Panc1 (cell line): ENCODE measurements at regions not wholly inside any gene's neighbourhood (a gene's known extent, or its start where the extent isn't known, plus 50 kb on each side); places are given as distances from the start of the nearest gene placed in this dataset.

ENCODE experiments used
- ATAC-seq: fragments of 200-7000 bp; cut with Tn5 transposase; 2 replicates; pipeline ENCODE4 v1.9.1; 2020; ENCODE audit warnings: mild to moderate bottlenecking, moderate library complexity
- BruUV-seq: library from RNA; stranded (reverse); fragments of 400-500 nt; replicated peaks from 2 replicates; lab custom pipeline; 2021; lab: Mats Ljungman, UMichigan
- CTCF ChIA-PET: fragments of 300-600 bp; sonication (Branson Sonifier 250); formaldehyde crosslinking; loops from one replicate; lab custom pipeline; 2022; ENCODE audit warnings: antibody characterized with exemption; lab: Charles Lee
- POLR2A ChIA-PET: fragments of 300-600 bp; sonication (Branson Sonifier 250); formaldehyde crosslinking; loops from one replicate; lab custom pipeline; 2022; ENCODE audit warnings: antibody characterized with exemption; lab: Charles Lee
- DNase-seq: peaks from one replicate; pipeline ENCODE4 v3.0.0-alpha.2; 2010; ENCODE audit warnings: low read depth, low spot score
- H3K27ac ChIP-seq: 2 replicates; pipeline ENCODE4 v1.5.1; 2011; ENCODE audit warnings: mild to moderate bottlenecking, low read length, inconsistent platforms
- H3K27me3 ChIP-seq: fragments of 200-500 bp; sonication (Bioruptor generic); 2 replicates; pipeline ENCODE4 v1.6.0; 2014; ENCODE audit warnings: low read length, inconsistent platforms; ENCODE audit not compliant: control insufficient read depth, insufficient read depth
- H3K36me3 ChIP-seq: fragments of 200-500 bp; sonication (Bioruptor generic); 2 replicates; pipeline ENCODE4 v1.5.1; 2014; ENCODE audit warnings: inconsistent platforms, mild to moderate bottlenecking, low read length, moderate library complexity; ENCODE audit not compliant: control insufficient read depth, insufficient read depth
- H3K4me1 ChIP-seq: 2 replicates; pipeline ENCODE4 v1.5.1; 2011; ENCODE audit warnings: inconsistent platforms, mild to moderate bottlenecking, low read length, moderate library complexity; ENCODE audit not compliant: control insufficient read depth, insufficient read depth
- H3K4me3 ChIP-seq, 2 experiments: 2 replicates each; pipeline ENCODE4 v1.5.1; 2011 to 2012; ENCODE audit warnings: low read depth in 2 of 2, low read length in 2 of 2, mild to moderate bottlenecking in 2 of 2, inconsistent platforms in 1 of 2, moderate library complexity in 1 of 2
- H3K9me3 ChIP-seq: fragments of 200-500 bp; sonication (Bioruptor generic); 2 replicates; pipeline ENCODE4 v1.5.1; 2014; ENCODE audit warnings: low read depth, mild to moderate bottlenecking, inconsistent platforms, low read length, moderate library complexity; ENCODE audit not compliant: control insufficient read depth, insufficient read depth
- CTCF ChIP-seq: fragments of 450-650 bp; IDR thresholded peaks from 2 replicates; pipeline ENCODE4 v1.5.1; 2017; ENCODE audit warnings: mild to moderate bottlenecking
- POLR2AphosphoS5 ChIP-seq: IDR thresholded peaks from 2 replicates; pipeline ENCODE4 v1.6.1; 2012; ENCODE audit warnings: mild to moderate bottlenecking, low read depth, low read length, moderate library complexity
- REST ChIP-seq, 2 experiments: IDR thresholded peaks; 2 replicates each; pipeline ENCODE4 v1.6.1; 2011 to 2012; ENCODE audit warnings: low read depth in 2 of 2, control low read depth in 1 of 2, low read length in 1 of 2, mild to moderate bottlenecking in 1 of 2, moderate library complexity in 1 of 2; ENCODE audit not compliant: insufficient read depth in 1 of 2
- SIN3A ChIP-seq: IDR thresholded peaks from 2 replicates; pipeline ENCODE4 v1.6.1; 2012; ENCODE audit warnings: low read depth, mild to moderate bottlenecking, low read length, moderate library complexity, borderline replicate concordance; ENCODE audit not compliant: insufficient read depth
- TCF7L2 ChIP-seq: IDR thresholded peaks from 2 replicates; pipeline ENCODE4 v1.6.1; 2011; ENCODE audit warnings: mild to moderate bottlenecking, low read depth, low read length, inconsistent platforms
- in situ Hi-C: cut with HindIII; loops from 2 replicates; pipeline ENCODE4 v1.10.0; 2016; ENCODE audit warnings: low sequenced_read_pairs, low pct_unique_long_range_greater_than_20kb
- intact Hi-C: fragments of 100-400 bp; cut with micrococcal nuclease; formaldehyde crosslinking; loops from one replicate; pipeline ENCODE4 v1.10.0; 2022; ENCODE audit not compliant: unreplicated experiment

GRCh38 chr5:105840800-105841199 is 1829.9 kb downstream of the EFNA5 start:
- Histone ChIP-seq H3K36me3 (no peaks in the 10 kb centered on the region), H3K9me3 (no peaks in the 10 kb centered on the region), H3K4me3 (no peak overlapping the region), H3K4me1 (no peaks in the 10 kb centered on the region), H3K27me3 (no peaks in the 10 kb centered on the region), H3K27ac (no peak overlapping the region)
- BruUV-seq, result no TSS peak
- intact Hi-C loops, result no loop called here
- in situ Hi-C loops, result no loop called here
- ATAC-seq, result no peak
- no peak for DNase-seq
- ChIA-PET CTCF (no interaction called here), POLR2A (no interaction called here)
- TF ChIP-seq POLR2AphosphoS5 (no peak), SIN3A (no peak), TCF7L2 (no peak), REST (IDR thresholded peaks at IDR 0.05; ENCODE audit: insufficient read depth in 1 of 2, low read depth in 2 of 2, low read length in 1 of 2) (no peak), CTCF (no peak)

GRCh38 chr5:105836887-105837286 is 1833.8 kb downstream of the EFNA5 start:
- in situ Hi-C loops (no loop called here), intact Hi-C loops (no loop called here)
- Histone ChIP-seq H3K4me3 (no peak overlapping the region), H3K9me3 (no peaks in the 10 kb centered on the region), H3K36me3 (no peaks in the 10 kb centered on the region), H3K27ac (no peak overlapping the region), H3K4me1 (no peaks in the 10 kb centered on the region), H3K27me3 (no peaks in the 10 kb centered on the region)
- ATAC-seq (no peak), DNase-seq (no peak)
- BruUV-seq, result no TSS peak
- ChIA-PET POLR2A (no interaction called here), CTCF (no interaction called here)
- TF ChIP-seq REST (IDR thresholded peaks at IDR 0.05; ENCODE audit: insufficient read depth in 1 of 2, low read depth in 2 of 2, low read length in 1 of 2), result no peak
- no peak for TF ChIP-seq SIN3A
